Breast epithelium (tissue), 4 donors: ENCODE measurements at regions not wholly inside any gene's neighbourhood (a gene's known extent, or its start where the extent isn't known, plus 50 kb on each side); places are given as distances from the start of the nearest gene placed in this dataset.

Experiments
- DNase-seq, 2 donors: peaks; one replicate each; pipeline ENCODE4 v3.0.0-alpha.2; 2019; ENCODE audit warnings: low spot score in 2 of 2
- H3K27ac ChIP-seq, 2 donors: fragments of 200-600 bp; sonication (generic) in 1 of 2; one replicate each; pipeline ENCODE4 v1.5.1; 2016 to 2019; ENCODE audit warnings: mild to moderate bottlenecking in 1 of 2
- H3K27me3 ChIP-seq, 2 donors: fragments of 200-600 bp; sonication (generic) in 1 of 2; one replicate each; pipeline versions ENCODE4 v1.5.1 to v1.6.0; 2017 to 2019; ENCODE audit warnings: control low read depth in 1 of 2, mild to moderate bottlenecking in 1 of 2
- H3K36me3 ChIP-seq: fragments of 200-600 bp; one replicate; pipeline ENCODE4 v1.5.1; 2019
- H3K4me1 ChIP-seq, 2 donors: fragments of 200-600 bp; sonication (generic); one replicate each; pipeline ENCODE4 v1.5.1; 2016 to 2019; ENCODE audit warnings: control low read depth in 1 of 2
- H3K4me3 ChIP-seq, 3 donors: fragments of 200-600 bp; sonication (generic); 1 replicate in 2 of 3; 2 replicates in 1 of 3; pipeline ENCODE4 v1.5.1; 2016 to 2019; ENCODE audit warnings: mild to moderate bottlenecking in 3 of 3, moderate library complexity in 2 of 3
- H3K9me3 ChIP-seq, 2 donors: fragments of 200-600 bp; sonication (generic) in 1 of 2; one replicate each; pipeline ENCODE4 v1.5.1; 2016 to 2019; ENCODE audit warnings: control low read depth in 1 of 2
- CTCF ChIP-seq, 3 donors: fragments of 450-650 bp; IDR thresholded peaks; one replicate each; pipeline ENCODE4 v1.5.1; 2016 to 2017; ENCODE audit warnings: antibody characterized with exemption in 3 of 3, mild to moderate bottlenecking in 3 of 3, moderate library complexity in 3 of 3
- POLR2A ChIP-seq: fragments of 450-650 bp; IDR thresholded peaks from one replicate; pipeline ENCODE4 v1.6.1; 2016; ENCODE audit warnings: antibody characterized with exemption, mild to moderate bottlenecking, moderate library complexity
- POLR2AphosphoS5 ChIP-seq, 3 donors: sonication (generic); formaldehyde crosslinking; IDR thresholded peaks; one replicate each; pipeline ENCODE4 v1.6.1; 2017; ENCODE audit warnings: antibody characterized with exemption in 3 of 3
- intact Hi-C: fragments of 100-400 bp; cut with DNase I; formaldehyde crosslinking; loops from one replicate; pipeline ENCODE4 v1.15.1; 2023; ENCODE audit warnings: low total_unique reads

GRCh38 chr2:8457092-8457481, 224.8 kb upstream of the ID2 start:
- no peak for DNase-seq
- Histone ChIP-seq H3K4me3 (peak overlapping the region in 2 of 3 donors; percentile 20 to 50), H3K4me1 (no peaks in the 10 kb centered on the region), H3K27me3 (peaks cover 0 to 5% of the 10 kb centered on the region in 2 donors), H3K36me3 (no peaks in the 10 kb centered on the region), H3K27ac (no peak overlapping the region), H3K9me3 (no peaks in the 10 kb centered on the region)
- no peak for TF ChIP-seq POLR2AphosphoS5 (IDR thresholded peaks at IDR 0.05)
- TF ChIP-seq CTCF (IDR thresholded peaks at IDR 0.05) = no peak
- TF ChIP-seq POLR2A = no peak
- intact Hi-C loops = no loop called here

- Histone ChIP-seq H3K4me1 (no peaks in the 10 kb centered on the region), H3K4me3 (no peak overlapping the region), H3K27me3 (peaks cover 0 to 5% of the 10 kb centered on the region in 2 donors), H3K27ac (no peak overlapping the region), H3K9me3 (no peaks in the 10 kb centered on the region), H3K36me3 (no peaks in the 10 kb centered on the region)
- DNase-seq = no peak
- TF ChIP-seq POLR2A (no peak), POLR2AphosphoS5 (IDR thresholded peaks at IDR 0.05) (no peak), CTCF (IDR thresholded peaks at IDR 0.05) (no peak)
- intact Hi-C loops = no loop called here
Measured at GRCh38 chr2:8457699-8458502, 224.0 kb upstream of the ID2 start.

GRCh38 chr2:8458503-8459459, 223.1 kb upstream of the ID2 start:
- Histone ChIP-seq H3K27me3 (peaks cover 0 to 5% of the 10 kb centered on the region in 2 donors), H3K4me3 (no peak overlapping the region), H3K36me3 (no peaks in the 10 kb centered on the region), H3K4me1 (no peaks in the 10 kb centered on the region), H3K9me3 (no peaks in the 10 kb centered on the region), H3K27ac (no peak overlapping the region)
- intact Hi-C loops = no loop called here
- TF ChIP-seq CTCF (IDR thresholded peaks at IDR 0.05) (no peak), POLR2A (no peak), POLR2AphosphoS5 (IDR thresholded peaks at IDR 0.05) (no peak)
- DNase-seq = no peak

- no peak for TF ChIP-seq CTCF (IDR thresholded peaks at IDR 0.05)
- no peak for TF ChIP-seq POLR2A
- Histone ChIP-seq H3K4me3 (no peak overlapping the region), H3K9me3 (no peaks in the 10 kb centered on the region), H3K27me3 (peaks cover 0 to 5% of the 10 kb centered on the region in 2 donors), H3K4me1 (no peaks in the 10 kb centered on the region), H3K36me3 (no peaks in the 10 kb centered on the region), H3K27ac (no peak overlapping the region)
- intact Hi-C loops = no loop called here
- no peak for DNase-seq
Measured at GRCh38 chr2:8459474-8459873, 222.4 kb upstream of the ID2 start.

- Histone ChIP-seq H3K9me3 (no peaks in the 10 kb centered on the region), H3K4me1 (no peaks in the 10 kb centered on the region), H3K27me3 (peaks cover 0 to 5% of the 10 kb centered on the region in 2 donors), H3K4me3 (no peak overlapping the region), H3K27ac (no peak overlapping the region), H3K36me3 (no peaks in the 10 kb centered on the region)
- intact Hi-C loops = no loop called here
- no peak for TF ChIP-seq POLR2A
- TF ChIP-seq CTCF (IDR thresholded peaks at IDR 0.05) = no peak
- no peak for TF ChIP-seq POLR2AphosphoS5 (IDR thresholded peaks at IDR 0.05)
- no peak for DNase-seq
Measured at GRCh38 chr2:8461341-8461740, 220.5 kb upstream of the ID2 start.
